Right lobe of liver (tissue), 4 donors: ENCODE measurements at regions not wholly inside any gene's neighbourhood (a gene's known extent, or its start where the extent isn't known, plus 50 kb on each side); places are given as distances from the start of the nearest gene placed in this dataset.

Source experiments
- POLR2A ChIP-seq: fragments of 450-650 bp; IDR thresholded peaks from one replicate; pipeline ENCODE4 v1.6.1; 2017; ENCODE audit warnings: antibody characterized with exemption, mild to moderate bottlenecking
- TF ChIP-seq, protein P1 (sequence below), 4 donors: fragments of 200-600 bp in 3 of 4; fragments of 450-650 bp in 1 of 4; IDR thresholded peaks; one replicate each; pipeline versions ENCODE4 v1.5.1 to v1.8.0; 2016 to 2022; ENCODE audit warnings: antibody characterized with exemption in 4 of 4, mild to moderate bottlenecking in 2 of 4
- donor health status: DM: no; HTN: no; CAD: no.
- donor health status: DM: no; HTN: no; CAD: no.
- donor health status: DM: no; HTN: yes; CAD: no.

DNA sequence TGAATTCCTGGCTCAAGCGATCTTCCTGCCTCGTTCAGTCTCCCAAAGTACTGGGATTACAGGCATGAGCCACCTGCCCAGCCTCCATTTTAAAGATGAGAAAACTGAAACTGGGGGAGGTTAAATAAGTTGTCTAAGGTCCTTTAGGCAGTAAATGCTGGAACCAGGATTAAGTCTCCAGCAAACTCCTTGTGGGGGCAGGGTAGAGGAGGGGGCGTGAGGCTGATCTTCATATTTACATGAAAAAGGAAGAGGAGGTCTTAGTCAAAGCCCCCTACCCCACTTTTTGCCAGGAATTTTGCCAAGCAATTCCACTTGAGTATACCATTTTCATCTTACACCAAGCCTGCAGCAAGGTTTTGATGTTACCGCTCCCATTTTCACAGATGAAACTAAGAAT is 76.6 kb upstream of the NR4A3 start:
- TF ChIP-seq POLR2A: no peak
- TF ChIP-seq, protein P1, sequence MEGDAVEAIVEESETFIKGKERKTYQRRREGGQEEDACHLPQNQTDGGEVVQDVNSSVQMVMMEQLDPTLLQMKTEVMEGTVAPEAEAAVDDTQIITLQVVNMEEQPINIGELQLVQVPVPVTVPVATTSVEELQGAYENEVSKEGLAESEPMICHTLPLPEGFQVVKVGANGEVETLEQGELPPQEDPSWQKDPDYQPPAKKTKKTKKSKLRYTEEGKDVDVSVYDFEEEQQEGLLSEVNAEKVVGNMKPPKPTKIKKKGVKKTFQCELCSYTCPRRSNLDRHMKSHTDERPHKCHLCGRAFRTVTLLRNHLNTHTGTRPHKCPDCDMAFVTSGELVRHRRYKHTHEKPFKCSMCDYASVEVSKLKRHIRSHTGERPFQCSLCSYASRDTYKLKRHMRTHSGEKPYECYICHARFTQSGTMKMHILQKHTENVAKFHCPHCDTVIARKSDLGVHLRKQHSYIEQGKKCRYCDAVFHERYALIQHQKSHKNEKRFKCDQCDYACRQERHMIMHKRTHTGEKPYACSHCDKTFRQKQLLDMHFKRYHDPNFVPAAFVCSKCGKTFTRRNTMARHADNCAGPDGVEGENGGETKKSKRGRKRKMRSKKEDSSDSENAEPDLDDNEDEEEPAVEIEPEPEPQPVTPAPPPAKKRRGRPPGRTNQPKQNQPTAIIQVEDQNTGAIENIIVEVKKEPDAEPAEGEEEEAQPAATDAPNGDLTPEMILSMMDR (IDR thresholded peaks at IDR 0.05): no peak
